AG10803 (cell line): ENCODE measurements at regions not wholly inside any gene's neighbourhood (a gene's known extent, or its start where the extent isn't known, plus 50 kb on each side); places are given as distances from the start of the nearest gene placed in this dataset.
"Not testable (repeated sequence)": the region's sequence is repeated elsewhere in the genome, so short reads cannot be mapped to it uniquely, and the experiment has no call there.

Source experiments
- DNase-seq: peaks from one replicate; pipeline ENCODE4 v3.0.0; 2010; ENCODE audit warnings: low read depth
- H3K4me3 ChIP-seq: 2 replicates; pipeline ENCODE4 v1.5.1; 2011; ENCODE audit warnings: mild to moderate bottlenecking, low read length, control low read depth
- TF ChIP-seq, protein P1 (sequence below): conservative IDR thresholded peaks from 2 replicates; pipeline ENCODE4 v1.5.1; 2011; ENCODE audit warnings: mild to moderate bottlenecking, low read length, control low read depth, inconsistent platforms

DNA sequence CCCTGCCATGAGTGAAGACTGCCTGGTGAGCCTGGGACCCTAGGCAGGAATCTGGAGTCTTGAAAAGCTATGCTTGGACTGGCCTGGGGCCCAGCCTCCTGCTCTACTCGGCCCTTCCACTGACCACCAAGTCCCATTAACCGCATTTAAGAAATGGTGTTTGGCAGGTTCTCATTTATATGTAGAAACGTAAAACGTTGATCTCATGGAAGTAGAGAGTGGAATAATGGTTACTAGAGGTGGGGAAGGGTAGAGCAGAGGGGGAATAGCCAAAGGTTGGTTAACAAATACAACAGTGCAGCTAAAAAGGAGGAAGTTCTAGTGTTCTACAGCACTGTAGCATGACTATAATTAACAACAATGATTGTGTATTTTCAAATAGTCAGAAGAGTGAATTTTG lies 72.9 kb upstream of the EED start:
- no peak for DNase-seq
- no peak overlapping the region for H3K4me3 ChIP-seq
- TF ChIP-seq, protein P1, sequence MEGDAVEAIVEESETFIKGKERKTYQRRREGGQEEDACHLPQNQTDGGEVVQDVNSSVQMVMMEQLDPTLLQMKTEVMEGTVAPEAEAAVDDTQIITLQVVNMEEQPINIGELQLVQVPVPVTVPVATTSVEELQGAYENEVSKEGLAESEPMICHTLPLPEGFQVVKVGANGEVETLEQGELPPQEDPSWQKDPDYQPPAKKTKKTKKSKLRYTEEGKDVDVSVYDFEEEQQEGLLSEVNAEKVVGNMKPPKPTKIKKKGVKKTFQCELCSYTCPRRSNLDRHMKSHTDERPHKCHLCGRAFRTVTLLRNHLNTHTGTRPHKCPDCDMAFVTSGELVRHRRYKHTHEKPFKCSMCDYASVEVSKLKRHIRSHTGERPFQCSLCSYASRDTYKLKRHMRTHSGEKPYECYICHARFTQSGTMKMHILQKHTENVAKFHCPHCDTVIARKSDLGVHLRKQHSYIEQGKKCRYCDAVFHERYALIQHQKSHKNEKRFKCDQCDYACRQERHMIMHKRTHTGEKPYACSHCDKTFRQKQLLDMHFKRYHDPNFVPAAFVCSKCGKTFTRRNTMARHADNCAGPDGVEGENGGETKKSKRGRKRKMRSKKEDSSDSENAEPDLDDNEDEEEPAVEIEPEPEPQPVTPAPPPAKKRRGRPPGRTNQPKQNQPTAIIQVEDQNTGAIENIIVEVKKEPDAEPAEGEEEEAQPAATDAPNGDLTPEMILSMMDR = no peak

DNA sequence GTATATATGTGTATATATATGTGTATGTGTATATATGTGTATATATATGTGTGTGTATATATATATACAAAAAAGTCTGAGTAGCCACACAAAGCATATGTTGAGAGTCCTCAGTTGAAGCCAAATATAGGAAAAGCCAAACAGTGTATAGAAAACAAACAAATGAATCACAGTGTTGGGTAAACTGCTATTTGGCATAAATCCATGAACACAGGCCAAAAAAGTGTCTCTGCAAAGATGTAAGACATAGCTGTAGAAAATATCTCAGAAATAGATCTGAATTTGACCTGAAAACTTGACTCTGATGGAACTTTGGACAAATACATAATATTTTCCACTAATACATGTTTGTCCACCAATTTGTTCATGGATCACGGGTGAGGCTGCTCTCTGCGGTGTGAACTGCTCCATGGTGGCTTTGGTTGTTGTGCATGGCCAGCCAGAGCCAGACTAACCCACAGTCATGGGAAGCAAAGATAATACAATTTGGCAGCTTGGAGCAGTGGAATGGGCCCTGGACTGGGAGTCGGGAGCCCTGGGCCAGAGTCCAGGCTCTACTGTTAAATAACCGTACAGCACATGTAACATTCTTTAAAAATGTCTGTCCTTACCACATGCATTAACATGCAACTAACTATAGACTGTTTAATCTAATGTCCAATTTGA lies 76.9 kb upstream of the EED start:
- TF ChIP-seq, protein P1 = no peak
- H3K4me3 ChIP-seq = no peak overlapping the region
- DNase-seq = no peak

DNA sequence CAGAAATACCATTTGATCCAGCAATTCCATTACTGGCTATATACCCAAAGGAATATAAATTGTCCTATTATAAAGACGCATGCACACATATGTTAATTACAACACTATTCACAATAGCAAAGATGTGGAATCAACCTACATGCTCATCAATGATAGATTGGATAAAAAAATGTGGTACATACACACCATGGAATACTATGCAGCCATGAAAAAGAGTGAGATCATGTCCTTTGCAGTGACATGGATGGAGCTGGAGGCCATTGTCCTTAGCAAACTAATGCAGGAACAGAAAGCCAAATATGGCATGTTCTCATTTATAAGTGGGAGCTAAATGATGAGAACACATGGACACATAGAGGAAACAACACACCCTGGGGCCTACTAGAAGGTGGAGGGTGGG lies 78.3 kb upstream of the EED start:
- not testable (repeated sequence) for H3K4me3 ChIP-seq, DNase-seq

DNA sequence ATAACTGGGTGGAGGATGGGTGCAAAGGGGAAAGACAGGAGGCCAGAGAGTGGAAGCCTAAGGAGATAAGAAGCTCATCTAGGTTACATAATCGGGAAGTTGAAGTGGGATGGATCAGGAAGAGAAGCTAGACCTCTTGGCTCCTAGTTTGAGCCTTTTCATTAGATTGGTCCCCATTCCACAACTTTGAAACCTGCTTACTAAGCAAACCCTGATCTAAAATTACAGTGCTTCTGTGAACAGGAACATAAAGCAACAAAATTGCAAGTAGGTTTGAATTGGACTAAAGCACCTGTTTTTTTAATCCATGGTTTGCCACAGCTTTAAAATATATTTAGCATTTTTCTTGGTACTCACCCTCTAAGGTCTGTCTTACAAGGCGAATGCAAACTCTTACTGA lies 80.4 kb upstream of the EED start:
- TF ChIP-seq, protein P1 = no peak
- DNase-seq = no peak
- no peak overlapping the region for H3K4me3 ChIP-seq

DNA sequence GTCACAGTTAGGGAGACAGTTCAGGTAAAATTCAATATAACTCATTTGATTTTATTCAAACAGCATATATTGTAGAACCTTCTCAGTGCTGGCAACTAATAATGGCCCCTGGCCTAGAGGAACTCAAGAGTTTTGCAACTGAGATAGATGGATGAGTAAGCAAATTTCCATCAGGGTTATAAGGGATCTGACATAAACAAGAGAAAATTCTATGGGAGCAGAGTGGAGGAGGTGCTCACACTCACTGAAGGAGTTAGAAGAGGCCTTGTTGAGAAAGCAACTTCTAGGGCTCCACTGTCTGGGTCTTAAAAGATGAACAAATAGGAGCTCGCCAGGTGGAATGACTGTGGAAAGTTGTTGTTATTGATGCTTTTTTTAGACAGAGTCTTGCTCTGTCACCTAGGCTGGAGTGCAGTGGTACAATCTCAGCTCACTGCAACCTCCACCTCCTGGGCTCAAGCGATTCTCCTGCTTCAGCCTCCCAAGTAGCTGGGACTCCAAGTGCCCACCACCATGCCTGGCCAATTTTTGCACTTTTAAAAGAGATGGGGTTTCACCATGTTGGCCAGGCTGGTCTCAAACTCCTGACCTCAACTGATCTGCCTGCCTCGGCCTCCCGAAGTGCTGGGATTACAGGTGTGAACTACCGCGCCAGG lies 81.2 kb upstream of the EED start:
- peak; percentile 86 for DNase-seq
- H3K4me3 ChIP-seq = not testable (repeated sequence)

DNA sequence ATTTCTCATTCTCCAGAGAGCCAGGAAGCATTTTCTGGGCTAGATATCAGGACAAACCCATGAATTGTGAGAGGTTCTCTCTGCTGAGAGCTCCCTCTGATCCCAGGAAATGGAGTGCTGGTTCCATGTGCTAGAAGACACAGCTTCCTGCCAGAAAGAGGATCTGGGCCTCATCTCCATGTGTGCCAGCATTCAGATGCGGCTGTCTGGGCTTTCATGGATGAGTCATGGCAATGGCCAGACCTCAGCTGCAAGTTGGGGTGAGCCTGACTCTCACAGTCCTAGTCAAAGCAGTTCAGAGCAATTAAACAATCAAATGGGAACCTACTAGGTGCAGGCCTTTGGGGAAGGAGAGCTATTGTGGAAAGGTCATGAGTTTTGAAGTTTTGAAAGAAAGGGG lies 82.3 kb upstream of the EED start:
- peak; percentile 94 for DNase-seq
- TF ChIP-seq, protein P1 = no peak
- no peak overlapping the region for H3K4me3 ChIP-seq

DNA sequence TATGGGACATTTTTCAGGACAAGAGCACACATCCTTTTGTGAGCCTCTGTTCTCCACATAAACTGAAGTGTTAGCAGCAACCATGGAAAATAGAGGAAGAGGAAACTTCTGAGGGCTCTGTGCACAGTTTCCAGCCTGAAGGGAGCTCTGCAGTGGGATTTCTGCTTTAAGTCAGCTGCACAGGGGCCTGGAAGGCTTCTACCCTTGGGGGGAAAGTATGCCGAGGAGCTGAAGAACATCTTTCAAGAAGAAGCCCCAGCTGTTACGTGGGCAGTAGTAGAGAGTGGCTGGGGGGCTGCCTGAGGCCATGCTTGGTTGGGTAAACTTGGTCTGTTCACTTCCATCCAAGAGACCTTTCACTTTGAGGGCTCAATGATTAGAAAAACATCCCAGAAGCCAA lies 82.7 kb upstream of the EED start:
- H3K4me3 ChIP-seq = no peak overlapping the region
- no peak for DNase-seq
- TF ChIP-seq, protein P1 = no peak

DNA sequence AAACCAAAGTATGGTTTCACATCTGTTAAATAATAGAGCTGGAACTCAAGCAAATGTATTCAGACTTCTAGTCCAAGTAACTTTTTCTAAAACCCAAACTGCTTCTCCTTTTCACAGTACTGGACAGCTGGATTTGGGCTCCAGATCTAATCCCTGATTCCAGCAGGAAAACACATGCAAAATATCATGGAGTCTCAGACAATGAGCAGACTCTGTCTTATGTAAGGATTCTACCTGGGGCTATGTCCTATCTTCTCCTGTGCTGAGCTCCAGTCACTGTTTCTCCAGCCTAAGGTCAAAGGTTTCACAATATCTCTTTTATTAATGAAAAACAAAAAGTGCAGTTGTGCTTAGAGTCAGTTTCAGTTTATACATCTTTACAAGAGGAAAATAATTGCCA lies 83.2 kb upstream of the EED start:
- no peak overlapping the region for H3K4me3 ChIP-seq
- TF ChIP-seq, protein P1 = no peak
- no peak for DNase-seq
